Spleen (tissue), 7 donors: ENCODE measurements at regions not wholly inside any gene's neighbourhood (a gene's known extent, or its start where the extent isn't known, plus 50 kb on each side); places are given as distances from the start of the nearest gene placed in this dataset.

Source experiments
- POLR2A ChIP-seq, 3 donors: fragments of 450-650 bp; IDR thresholded peaks; one replicate each; pipeline ENCODE4 v1.5.1; 2017; ENCODE audit warnings: antibody characterized with exemption in 3 of 3, mild to moderate bottlenecking in 1 of 3
- TF ChIP-seq, protein P1 (sequence below), 11 experiments: fragments of 200-600 bp in 7 of 11; fragments of 450-650 bp in 4 of 11; sonication (generic) in 4 of 11; IDR thresholded peaks in 8 of 11; conservative IDR thresholded peaks in 3 of 11; 1 replicate in 7 of 11; 2 replicates in 4 of 11; pipeline versions ENCODE4 v1.4.0 to v1.8.0; 2016 to 2021; ENCODE audit warnings: antibody characterized with exemption in 11 of 11, inconsistent platforms in 4 of 11, mild to moderate bottlenecking in 1 of 11
- donor health status: DM: no; HTN: no; CAD: no; lungs with moderate emphysema.
- donor health status: DM: no; HTN: no; CAD: no.
- donor health status: DM: no; HTN: no; CAD: no.

DNA sequence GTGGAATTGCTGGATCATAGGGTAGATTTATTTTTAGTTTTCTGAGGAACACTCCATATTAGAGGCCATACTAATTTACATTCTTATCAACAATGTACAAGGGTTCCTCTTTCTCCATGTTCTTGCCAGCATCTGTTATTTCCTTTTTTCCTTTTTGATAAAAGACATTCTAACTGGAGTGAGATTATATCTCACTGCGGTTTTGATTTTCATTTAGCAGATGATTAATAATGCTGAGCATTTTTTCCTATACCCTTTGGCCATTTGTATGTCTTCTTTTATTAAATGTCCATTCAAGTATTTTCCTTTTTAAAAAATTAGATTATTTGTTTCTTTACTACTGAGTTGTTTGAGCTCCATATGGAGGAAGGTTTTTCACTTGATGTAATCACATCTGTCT lies 1189.5 kb downstream of the ZPLD1 start:
- TF ChIP-seq, protein P1, sequence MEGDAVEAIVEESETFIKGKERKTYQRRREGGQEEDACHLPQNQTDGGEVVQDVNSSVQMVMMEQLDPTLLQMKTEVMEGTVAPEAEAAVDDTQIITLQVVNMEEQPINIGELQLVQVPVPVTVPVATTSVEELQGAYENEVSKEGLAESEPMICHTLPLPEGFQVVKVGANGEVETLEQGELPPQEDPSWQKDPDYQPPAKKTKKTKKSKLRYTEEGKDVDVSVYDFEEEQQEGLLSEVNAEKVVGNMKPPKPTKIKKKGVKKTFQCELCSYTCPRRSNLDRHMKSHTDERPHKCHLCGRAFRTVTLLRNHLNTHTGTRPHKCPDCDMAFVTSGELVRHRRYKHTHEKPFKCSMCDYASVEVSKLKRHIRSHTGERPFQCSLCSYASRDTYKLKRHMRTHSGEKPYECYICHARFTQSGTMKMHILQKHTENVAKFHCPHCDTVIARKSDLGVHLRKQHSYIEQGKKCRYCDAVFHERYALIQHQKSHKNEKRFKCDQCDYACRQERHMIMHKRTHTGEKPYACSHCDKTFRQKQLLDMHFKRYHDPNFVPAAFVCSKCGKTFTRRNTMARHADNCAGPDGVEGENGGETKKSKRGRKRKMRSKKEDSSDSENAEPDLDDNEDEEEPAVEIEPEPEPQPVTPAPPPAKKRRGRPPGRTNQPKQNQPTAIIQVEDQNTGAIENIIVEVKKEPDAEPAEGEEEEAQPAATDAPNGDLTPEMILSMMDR (IDR thresholded peaks at IDR 0.05 in 8 of 11, conservative IDR thresholded peaks at IDR 0.05 in 3 of 11): no peak
- TF ChIP-seq POLR2A (IDR thresholded peaks at IDR 0.05): no peak
